NT2/D1 (cell line): ENCODE measurements at regions not wholly inside any gene's neighbourhood (a gene's known extent, or its start where the extent isn't known, plus 50 kb on each side); places are given as distances from the start of the nearest gene placed in this dataset.

Experiments used
- SUZ12 ChIP-seq: IDR thresholded peaks from 2 replicates; pipeline ENCODE4 v1.6.1; 2011; ENCODE audit not compliant: insufficient read length, insufficient read depth; ENCODE audit errors: extremely low read depth
- YY1 ChIP-seq: IDR thresholded peaks from 2 replicates; pipeline ENCODE4 v1.6.1; 2011; ENCODE audit not compliant: insufficient read length, insufficient read depth
- ZNF274 ChIP-seq: IDR thresholded peaks from 2 replicates; pipeline ENCODE4 v1.6.1; 2011; ENCODE audit warnings: mild to moderate bottlenecking, low read depth, low read length

DNA sequence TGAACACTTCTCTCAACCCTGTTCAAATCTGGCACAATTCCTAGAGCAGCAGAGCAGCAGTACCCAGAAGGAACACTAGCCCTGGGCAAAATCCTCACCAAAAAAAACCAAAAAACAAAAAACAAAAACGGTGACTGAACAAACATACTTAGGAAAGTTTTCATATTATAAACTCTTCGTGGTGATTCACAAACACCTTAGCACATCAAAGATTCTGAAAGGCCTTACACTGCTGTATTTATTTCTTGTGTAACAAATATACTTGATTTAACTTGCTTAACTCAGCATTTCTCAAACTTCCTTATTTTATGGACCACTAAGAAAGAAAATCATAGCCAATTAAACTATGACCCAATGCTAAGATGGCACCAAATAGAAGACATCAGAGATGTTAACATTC is 57.8 kb upstream of the RREB1 start:
- TF ChIP-seq YY1 = no peak
- no peak for TF ChIP-seq ZNF274
- no peak for TF ChIP-seq SUZ12
